HepG2 (cell line): ENCODE measurements at regions not wholly inside any gene's neighbourhood (a gene's known extent, or its start where the extent isn't known, plus 50 kb on each side); places are given as distances from the start of the nearest gene placed in this dataset.
A peak's percentile ranks its signal among the peaks of the same experiment; 100 is the strongest.

Experiments
- ATAC-seq: fragments of 200-7000 bp; cut with Tn5 transposase; 3 replicates; pipeline ENCODE4 v1.9.1; 2020; ENCODE audit warnings: mild to moderate bottlenecking, moderate library complexity
- BruUV-seq: library from RNA; stranded (reverse); fragments of 400-500 nt; replicated peaks from 2 replicates; lab custom pipeline; 2021; lab: Mats Ljungman, UMichigan
- CTCF ChIA-PET: fragments of 300-600 bp; formaldehyde crosslinking; extraction: SDS; loops from one replicate; lab custom pipeline; 2021; ENCODE audit warnings: low total read pairs, inconsistent platforms, low intra/inter-chr PET ratio; lab: Yijun Ruan, JAX
- POLR2A ChIA-PET: fragments of 350-600 bp; sonication (Branson Sonifier 250); formaldehyde crosslinking; loops from one replicate; lab custom pipeline; 2020; ENCODE audit warnings: antibody characterized with exemption, inconsistent platforms; lab: Yijun Ruan, JAX
- DNase-seq: peaks from one replicate; pipeline ENCODE4 v3.0.0-alpha.2; 2015; ENCODE audit warnings: low spot score
- FAIRE-seq: peaks from 3 replicates; lab custom pipeline; 2011; peaks lifted over from hg19 to GRCh38; lab: Jason Lieb, UNC
- H2AFZ ChIP-seq: one replicate; pipeline ENCODE4 v1.6.1; 2011; ENCODE audit warnings: low read length, inconsistent platforms
- H3K27ac ChIP-seq: fragments of 300-600 bp; 3 replicates; pipeline ENCODE4 v1.8.0; 2011; ENCODE audit warnings: mixed run types, mild to moderate bottlenecking, mixed read lengths, low read length, inconsistent platforms; ENCODE audit not compliant: insufficient read depth; ENCODE audit errors: extremely low read length
- H3K27me3 ChIP-seq, 2 experiments: fragments of 200-600 bp in 1 of 2; 2 replicates in 1 of 2; 3 replicates in 1 of 2; pipeline versions ENCODE4 v1.6.0 to v1.8.0; 2011; ENCODE audit warnings: low read length in 2 of 2, mild to moderate bottlenecking in 2 of 2, moderate library complexity in 2 of 2, inconsistent platforms in 1 of 2; ENCODE audit not compliant: insufficient read depth in 2 of 2, control insufficient read depth in 1 of 2
- H3K36me3 ChIP-seq, 2 experiments: fragments of 200-600 bp in 1 of 2; replicated peaks in 1 of 2; 2 replicates in 1 of 2; 3 replicates in 1 of 2; pipeline versions ENCODE4 v1.5.1 to v1.8.0; 2011; ENCODE audit warnings: low read length in 2 of 2, inconsistent platforms in 1 of 2; ENCODE audit not compliant: insufficient read depth in 2 of 2, control insufficient read depth in 1 of 2
- H3K4me1 ChIP-seq: 2 replicates; pipeline ENCODE4 v1.5.1; 2012; ENCODE audit warnings: low read length, inconsistent platforms; ENCODE audit not compliant: insufficient read depth
- H3K4me2 ChIP-seq: 2 replicates; pipeline ENCODE4 v1.6.0; 2011; ENCODE audit warnings: low read depth, low read length, inconsistent platforms
- H3K4me3 ChIP-seq, 3 experiments: fragments of 200-600 bp in 1 of 3; sonication (generic), shearing (Covaris generic) in 1 of 3; replicated peaks in 1 of 3; 2 replicates each; pipeline ENCODE4 v1.5.1; 2011 to 2016; ENCODE audit warnings: low read length in 3 of 3, inconsistent platforms in 2 of 3, low read depth in 2 of 3, mild to moderate bottlenecking in 2 of 3, control low read depth in 1 of 3, mixed read lengths in 1 of 3; ENCODE audit not compliant: insufficient read depth in 1 of 3
- H3K79me2 ChIP-seq: one replicate; pipeline ENCODE4 v1.6.1; 2011; ENCODE audit warnings: low read length, inconsistent platforms; ENCODE audit not compliant: insufficient read depth
- H3K9ac ChIP-seq: 2 replicates; pipeline ENCODE4 v1.6.0; 2011; ENCODE audit warnings: mild to moderate bottlenecking, low read depth, low read length, inconsistent platforms; ENCODE audit not compliant: insufficient read depth
- H3K9me3 ChIP-seq: 2 replicates; pipeline ENCODE4 v1.5.1; 2012; ENCODE audit warnings: mild to moderate bottlenecking, low read length
- H4K20me1 ChIP-seq: 2 replicates; pipeline ENCODE4 v1.6.0; 2011; ENCODE audit warnings: inconsistent platforms, mild to moderate bottlenecking, low read length, moderate library complexity; ENCODE audit not compliant: insufficient read depth
- HIVEP1 ChIP-seq: sonication (generic); formaldehyde crosslinking; IDR thresholded peaks from 2 replicates; pipeline ENCODE4 v1.4.0; 2020; ENCODE audit warnings: mild to moderate bottlenecking, missing genetic modification reagents
- MBD4 ChIP-seq: IDR thresholded peaks from 2 replicates; pipeline ENCODE4 v1.6.1; 2012; ENCODE audit warnings: low read length, inconsistent platforms, borderline replicate concordance
- MNT ChIP-seq: fragments of 450-650 bp; IDR thresholded peaks from 2 replicates; pipeline ENCODE4 v1.6.1; 2016
- PAF1 ChIP-seq: IDR thresholded peaks from 2 replicates; pipeline ENCODE4 v1.6.1; 2016; ENCODE audit warnings: missing genetic modification reagents, missing compliant biosample characterization
- SNAPC2 ChIP-seq: sonication (generic); formaldehyde crosslinking; IDR thresholded peaks from 2 replicates; pipeline ENCODE4 v1.8.1; 2022; ENCODE audit warnings: mild to moderate bottlenecking, missing genetic modification reagents
- TCF7 ChIP-seq: sonication (generic); IDR thresholded peaks from 2 replicates; pipeline ENCODE4 v1.6.1; 2016; ENCODE audit warnings: antibody characterized with exemption, low read depth
- ZNF138 ChIP-seq: sonication (generic); formaldehyde crosslinking; IDR thresholded peaks from 2 replicates; pipeline ENCODE4 v1.5.0; 2020; ENCODE audit warnings: mild to moderate bottlenecking, low read depth, missing genetic modification reagents
- ZNF225 ChIP-seq: sonication (generic); formaldehyde crosslinking; IDR thresholded peaks from 2 replicates; pipeline ENCODE4 v1.4.0; 2020; ENCODE audit warnings: mild to moderate bottlenecking, missing genetic modification reagents
- ZNF468 ChIP-seq: sonication (generic); formaldehyde crosslinking; IDR thresholded peaks from 2 replicates; pipeline ENCODE4 v1.8.0; 2022; ENCODE audit warnings: mild to moderate bottlenecking, moderate library complexity, missing genetic modification reagents
- ZNF609 ChIP-seq: sonication (generic); formaldehyde crosslinking; IDR thresholded peaks from 2 replicates; pipeline ENCODE4 v1.4.0; 2020; ENCODE audit warnings: mild to moderate bottlenecking, missing genetic modification reagents, borderline replicate concordance
- ZNF839 ChIP-seq: sonication (generic); formaldehyde crosslinking; IDR thresholded peaks from 2 replicates; pipeline ENCODE4 v1.4.0; 2020; ENCODE audit warnings: missing genetic modification reagents, mild to moderate bottlenecking, borderline replicate concordance
- WGBS: methylation state at CpG from one replicate; pipeline ENCODE4 v1.1.6; 2017; ENCODE audit warnings: low lambda C conversion rate; 5-methylcytosine and 5-hydroxymethylcytosine counted together
- in situ Hi-C: cut with HindIII; loops from 2 replicates; pipeline ENCODE4 v1.10.0; 2017; ENCODE audit warnings: low pct_unique_long_range_greater_than_20kb; ENCODE audit not compliant: extremely low pct_ligation_motif_present
- intact Hi-C: fragments of 100-400 bp; cut with micrococcal nuclease; formaldehyde crosslinking; loops from one replicate; pipeline ENCODE4 v1.10.0; 2022; ENCODE audit not compliant: unreplicated experiment
- TF ChIP-seq, protein P1 (sequence below): sonication (generic); formaldehyde crosslinking; IDR thresholded peaks from 2 replicates; pipeline ENCODE4 v1.8.1; 2023; ENCODE audit warnings: mild to moderate bottlenecking, moderate library complexity, missing genetic modification reagents

GRCh38 chr3:44186111-44186672 lies 55.5 kb upstream of the TOPAZ1 start:
- FAIRE-seq = no peak
- no peaks in the 10 kb centered on the region for H3K36me3 ChIP-seq
- ATAC-seq = no peak
- DNase-seq = no peak
- no peaks in the 10 kb centered on the region; a peak in 1 of 5 replicates for H3K27me3 ChIP-seq
- H2AFZ ChIP-seq = no peak overlapping the region
- no peaks in the 10 kb centered on the region for H3K79me2 ChIP-seq
- ChIA-PET POLR2A (no interaction called here), CTCF (no interaction called here)
- H3K4me1 ChIP-seq = no peaks in the 10 kb centered on the region
- intact Hi-C loops (no loop called here), in situ Hi-C loops (no loop called here)
- BruUV-seq = no TSS peak
- H3K27ac ChIP-seq = no peak overlapping the region
- peaks cover 1% of the 10 kb centered on the region; the same call in 1 of the 2 replicates for H3K9me3 ChIP-seq
- no peaks in the 10 kb centered on the region for H4K20me1 ChIP-seq
- no peak overlapping the region for H3K9ac ChIP-seq
- H3K4me2 ChIP-seq = no peak overlapping the region
- no peak overlapping the region for H3K4me3 ChIP-seq
- TF ChIP-seq HIVEP1 (CRISPR knock-in tag) (no peak), MNT (0 out of 2 replicates have a peak, but pooled peaks have one; percentile 12), SNAPC2 (CRISPR knock-in tag) (no peak)
- WGBS = 0% methylated on average over 1 of the region's 2 CpGs

- no peak overlapping the region for H3K9ac ChIP-seq
- no peak for DNase-seq
- H2AFZ ChIP-seq = no peak overlapping the region
- no peaks in the 10 kb centered on the region for H3K4me1 ChIP-seq
- ChIA-PET CTCF (no interaction called here), POLR2A (no interaction called here)
- H3K27me3 ChIP-seq = no peaks in the 10 kb centered on the region; a peak in 1 of 5 replicates
- peaks cover 7% of the 10 kb centered on the region for H3K9me3 ChIP-seq
- H3K79me2 ChIP-seq = no peaks in the 10 kb centered on the region
- in situ Hi-C loops (no loop called here), intact Hi-C loops (no loop called here)
- FAIRE-seq = no peak
- WGBS = 0% methylated on average over 2 of the region's 2 CpGs
- no peak overlapping the region for H3K4me2 ChIP-seq
- H3K36me3 ChIP-seq = no peaks in the 10 kb centered on the region
- no peaks in the 10 kb centered on the region for H4K20me1 ChIP-seq
- ATAC-seq = no peak
- H3K27ac ChIP-seq = no peak overlapping the region
- BruUV-seq = no TSS peak
- no peak overlapping the region for H3K4me3 ChIP-seq
- TF ChIP-seq ZNF609 (CRISPR knock-in tag) (no peak), TCF7 (no peak), ZNF225 (no peak), MBD4 (no peak), ZNF468 (no peak), PAF1 (CRISPR knock-in tag) (no peak), ZNF138 (CRISPR knock-in tag) (no peak), ZNF839 (CRISPR knock-in tag) (no peak)
- TF ChIP-seq, protein P1, sequence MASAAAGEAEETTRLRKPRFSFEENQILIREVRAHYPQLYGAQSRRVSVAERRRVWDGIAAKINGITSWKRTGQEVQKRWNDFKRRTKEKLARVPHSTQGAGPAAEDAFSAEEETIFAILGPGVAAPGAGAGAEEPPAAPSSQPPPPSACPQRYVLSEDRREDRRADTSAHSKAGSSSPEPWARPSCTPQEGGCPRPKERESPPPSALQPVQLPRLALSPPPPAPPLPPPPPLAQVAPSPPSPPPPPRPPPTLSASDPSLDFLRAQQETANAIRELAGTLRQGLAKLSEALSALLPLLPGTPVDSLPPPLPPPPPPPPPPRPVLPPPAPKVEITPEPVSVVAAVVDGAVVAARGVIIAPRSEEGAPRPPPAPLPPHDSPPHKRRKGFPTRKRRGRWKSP (CRISPR knock-in tag) = no peak
Observed at GRCh38 chr3:44186712-44187111, 55.0 kb upstream of the TOPAZ1 start.
